HEK293 (cell line): ENCODE measurements at regions not wholly inside any gene's neighbourhood (a gene's known extent, or its start where the extent isn't known, plus 50 kb on each side); places are given as distances from the start of the nearest gene placed in this dataset.

Experiments
- CTCF ChIA-PET: fragments of 350-600 bp; formaldehyde crosslinking; extraction: SDS; loops from one replicate; lab custom pipeline; 2021; ENCODE audit warnings: antibody characterized with exemption; lab: Yijun Ruan, JAX
- POLR2A ChIA-PET: fragments of 300-600 bp; formaldehyde crosslinking; extraction: SDS; loops from one replicate; lab custom pipeline; 2020; ENCODE audit warnings: antibody characterized with exemption, inconsistent platforms; lab: Yijun Ruan, JAX
- H3K27ac ChIP-seq: fragments of 200-500 bp; sonication (Bioruptor generic); 2 replicates; pipeline ENCODE4 v1.5.1; 2014; ENCODE audit warnings: low read depth, low read length, control low read depth, inconsistent platforms; ENCODE audit errors: extremely low read depth
- H3K36me3 ChIP-seq, 2 experiments: fragments of 200-500 bp in 1 of 2; sonication (Bioruptor generic) in 1 of 2; 1 replicate in 1 of 2; 2 replicates in 1 of 2; pipeline ENCODE4 v1.5.1; 2014 to 2017; ENCODE audit warnings: inconsistent platforms in 2 of 2, low read length in 2 of 2; ENCODE audit not compliant: control insufficient read depth in 2 of 2, insufficient read depth in 1 of 2
- H3K4me1 ChIP-seq: fragments of 200-500 bp; sonication (Bioruptor generic); 2 replicates; pipeline ENCODE4 v1.5.1; 2014; ENCODE audit warnings: mild to moderate bottlenecking, low read length, inconsistent platforms; ENCODE audit not compliant: control insufficient read depth, insufficient read depth
- H3K4me3 ChIP-seq: 2 replicates; pipeline ENCODE4 v1.5.1; 2011; ENCODE audit warnings: low read depth, mild to moderate bottlenecking, control low read depth, low read length, moderate library complexity
- H3K9me3 ChIP-seq: fragments of 200-500 bp; sonication (Bioruptor generic); 2 replicates; pipeline ENCODE4 v1.5.1; 2014; ENCODE audit warnings: low read depth, low read length, inconsistent platforms; ENCODE audit not compliant: control insufficient read depth, insufficient read depth
- BCL11B ChIP-seq: fragments of 450-650 bp; formaldehyde crosslinking; IDR thresholded peaks from 2 replicates; pipeline ENCODE4 v1.5.1; 2016; ENCODE audit warnings: low read depth, missing biosample characterization, missing genetic modification characterization
- GLIS2 ChIP-seq: fragments of 450-650 bp; formaldehyde crosslinking; IDR thresholded peaks from 2 replicates; pipeline ENCODE4 v1.5.1; 2016; ENCODE audit warnings: missing biosample characterization, missing genetic modification characterization
- KLF10 ChIP-seq: fragments of 450-650 bp; IDR thresholded peaks from 2 replicates; pipeline ENCODE4 v1.5.1; 2018; ENCODE audit warnings: missing biosample characterization, mild to moderate bottlenecking, missing genetic modification characterization
- ZIC2 ChIP-seq: fragments of 450-650 bp; formaldehyde crosslinking; IDR thresholded peaks from 2 replicates; pipeline ENCODE4 v1.5.1; 2016; ENCODE audit warnings: missing biosample characterization, missing genetic modification characterization
- ZNF274 ChIP-seq, 2 experiments: fragments of 200-500 bp in 1 of 2; fragments of 450-650 bp in 1 of 2; sonication (Bioruptor generic) in 1 of 2; formaldehyde crosslinking in 1 of 2; IDR thresholded peaks; 2 replicates each; pipeline versions ENCODE4 v1.5.1 to v1.6.1; 2014 to 2016; ENCODE audit warnings: borderline replicate concordance in 1 of 2, inconsistent platforms in 1 of 2, low read length in 1 of 2, missing biosample characterization in 1 of 2, missing genetic modification characterization in 1 of 2
- ZNF37A ChIP-seq: fragments of 450-650 bp; IDR thresholded peaks from 2 replicates; pipeline ENCODE4 v1.5.1; 2018; ENCODE audit warnings: missing biosample characterization, missing genetic modification characterization
- ZNF529 ChIP-seq: fragments of 450-650 bp; formaldehyde crosslinking; IDR thresholded peaks from 2 replicates; pipeline ENCODE4 v1.5.1; 2017; ENCODE audit warnings: missing genetic modification characterization, missing biosample characterization; ENCODE audit not compliant: insufficient replicate concordance
- ZNF654 ChIP-seq: fragments of 450-650 bp; formaldehyde crosslinking; IDR thresholded peaks from 2 replicates; pipeline ENCODE4 v1.5.1; 2016; ENCODE audit warnings: low read depth, missing biosample characterization, missing genetic modification characterization
- ZNF707 ChIP-seq: fragments of 450-650 bp; formaldehyde crosslinking; IDR thresholded peaks from 2 replicates; pipeline ENCODE4 v1.5.1; 2016; ENCODE audit warnings: missing biosample characterization, missing genetic modification characterization
- TF ChIP-seq, protein P1 (sequence below): fragments of 450-650 bp; formaldehyde crosslinking; IDR thresholded peaks from 2 replicates; pipeline ENCODE4 v1.5.1; 2016; ENCODE audit warnings: missing biosample characterization, missing genetic modification characterization
- TF ChIP-seq, protein P2 (sequence below): fragments of 450-650 bp; formaldehyde crosslinking; IDR thresholded peaks from 2 replicates; pipeline ENCODE4 v1.5.1; 2017; ENCODE audit warnings: missing biosample characterization, missing genetic modification characterization
- TF ChIP-seq, protein P3 (sequence below): fragments of 450-650 bp; formaldehyde crosslinking; IDR thresholded peaks from 2 replicates; pipeline ENCODE4 v1.5.1; 2016; ENCODE audit warnings: missing biosample characterization, missing genetic modification characterization, borderline replicate concordance
- TF ChIP-seq, protein P4 (sequence below): fragments of 450-650 bp; formaldehyde crosslinking; IDR thresholded peaks from 2 replicates; pipeline ENCODE4 v1.5.1; 2016; ENCODE audit warnings: missing biosample characterization, missing genetic modification characterization
- TF ChIP-seq, protein P5 (sequence below): fragments of 450-650 bp; formaldehyde crosslinking; IDR thresholded peaks from 2 replicates; pipeline ENCODE4 v1.5.1; 2017; ENCODE audit warnings: missing biosample characterization, missing genetic modification characterization

DNA sequence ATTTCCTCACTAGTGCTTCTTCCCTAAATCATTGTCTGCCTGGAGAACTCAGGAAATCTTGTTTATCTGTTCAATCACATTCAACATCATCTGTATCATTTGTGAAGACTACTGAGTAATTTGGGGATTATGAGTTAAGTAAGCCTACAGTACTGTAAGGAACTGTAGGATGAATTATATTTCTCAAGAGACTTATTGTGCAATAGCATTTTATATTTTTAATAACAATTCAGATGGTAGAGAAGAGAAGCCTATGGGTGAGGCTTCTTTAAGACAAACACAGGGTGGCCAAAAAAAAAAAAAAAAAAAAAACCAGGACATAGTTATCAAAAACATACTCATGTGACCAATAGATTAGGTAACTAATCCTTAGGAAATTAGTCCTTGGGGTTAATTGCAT lies 282.7 kb downstream of the FAM181B start (continued):
- TF ChIP-seq ZNF707 (no peak), KLF10 (tag by site-specific recombination) (no peak), ZIC2 (no peak), BCL11B (no peak)
- TF ChIP-seq, protein P1, sequence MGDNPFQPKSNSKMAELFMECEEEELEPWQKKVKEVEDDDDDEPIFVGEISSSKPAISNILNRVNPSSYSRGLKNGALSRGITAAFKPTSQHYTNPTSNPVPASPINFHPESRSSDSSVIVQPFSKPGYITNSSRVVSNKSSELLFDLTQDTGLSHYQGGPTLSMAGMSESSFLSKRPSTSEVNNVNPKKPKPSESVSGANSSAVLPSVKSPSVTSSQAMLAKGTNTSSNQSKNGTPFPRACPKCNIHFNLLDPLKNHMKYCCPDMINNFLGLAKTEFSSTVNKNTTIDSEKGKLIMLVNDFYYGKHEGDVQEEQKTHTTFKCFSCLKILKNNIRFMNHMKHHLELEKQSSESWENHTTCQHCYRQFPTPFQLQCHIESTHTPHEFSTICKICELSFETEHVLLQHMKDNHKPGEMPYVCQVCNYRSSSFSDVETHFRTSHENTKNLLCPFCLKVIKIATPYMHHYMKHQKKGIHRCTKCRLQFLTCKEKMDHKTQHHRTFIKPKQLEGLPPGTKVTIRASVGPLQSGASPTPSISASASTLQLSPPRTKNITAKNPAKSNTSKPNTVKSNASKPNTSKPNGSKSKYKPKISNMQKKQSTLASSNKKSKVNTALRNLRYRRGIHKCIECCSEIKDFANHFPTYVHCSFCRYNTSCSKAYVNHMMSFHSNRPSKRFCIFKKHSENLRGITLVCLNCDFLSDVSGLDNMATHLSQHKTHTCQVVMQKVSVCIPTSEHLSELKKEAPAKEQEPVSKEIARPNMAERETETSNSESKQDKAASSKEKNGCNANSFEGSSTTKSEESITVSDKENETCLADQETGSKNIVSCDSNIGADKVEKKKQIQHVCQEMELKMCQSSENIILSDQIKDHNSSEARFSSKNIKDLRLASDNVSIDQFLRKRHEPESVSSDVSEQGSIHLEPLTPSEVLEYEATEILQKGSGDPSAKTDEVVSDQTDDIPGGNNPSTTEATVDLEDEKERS (tag by site-specific recombination) = no peak
- TF ChIP-seq, protein P2, sequence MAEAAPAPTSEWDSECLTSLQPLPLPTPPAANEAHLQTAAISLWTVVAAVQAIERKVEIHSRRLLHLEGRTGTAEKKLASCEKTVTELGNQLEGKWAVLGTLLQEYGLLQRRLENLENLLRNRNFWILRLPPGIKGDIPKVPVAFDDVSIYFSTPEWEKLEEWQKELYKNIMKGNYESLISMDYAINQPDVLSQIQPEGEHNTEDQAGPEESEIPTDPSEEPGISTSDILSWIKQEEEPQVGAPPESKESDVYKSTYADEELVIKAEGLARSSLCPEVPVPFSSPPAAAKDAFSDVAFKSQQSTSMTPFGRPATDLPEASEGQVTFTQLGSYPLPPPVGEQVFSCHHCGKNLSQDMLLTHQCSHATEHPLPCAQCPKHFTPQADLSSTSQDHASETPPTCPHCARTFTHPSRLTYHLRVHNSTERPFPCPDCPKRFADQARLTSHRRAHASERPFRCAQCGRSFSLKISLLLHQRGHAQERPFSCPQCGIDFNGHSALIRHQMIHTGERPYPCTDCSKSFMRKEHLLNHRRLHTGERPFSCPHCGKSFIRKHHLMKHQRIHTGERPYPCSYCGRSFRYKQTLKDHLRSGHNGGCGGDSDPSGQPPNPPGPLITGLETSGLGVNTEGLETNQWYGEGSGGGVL (tag by site-specific recombination) = no peak
- TF ChIP-seq, protein P3, sequence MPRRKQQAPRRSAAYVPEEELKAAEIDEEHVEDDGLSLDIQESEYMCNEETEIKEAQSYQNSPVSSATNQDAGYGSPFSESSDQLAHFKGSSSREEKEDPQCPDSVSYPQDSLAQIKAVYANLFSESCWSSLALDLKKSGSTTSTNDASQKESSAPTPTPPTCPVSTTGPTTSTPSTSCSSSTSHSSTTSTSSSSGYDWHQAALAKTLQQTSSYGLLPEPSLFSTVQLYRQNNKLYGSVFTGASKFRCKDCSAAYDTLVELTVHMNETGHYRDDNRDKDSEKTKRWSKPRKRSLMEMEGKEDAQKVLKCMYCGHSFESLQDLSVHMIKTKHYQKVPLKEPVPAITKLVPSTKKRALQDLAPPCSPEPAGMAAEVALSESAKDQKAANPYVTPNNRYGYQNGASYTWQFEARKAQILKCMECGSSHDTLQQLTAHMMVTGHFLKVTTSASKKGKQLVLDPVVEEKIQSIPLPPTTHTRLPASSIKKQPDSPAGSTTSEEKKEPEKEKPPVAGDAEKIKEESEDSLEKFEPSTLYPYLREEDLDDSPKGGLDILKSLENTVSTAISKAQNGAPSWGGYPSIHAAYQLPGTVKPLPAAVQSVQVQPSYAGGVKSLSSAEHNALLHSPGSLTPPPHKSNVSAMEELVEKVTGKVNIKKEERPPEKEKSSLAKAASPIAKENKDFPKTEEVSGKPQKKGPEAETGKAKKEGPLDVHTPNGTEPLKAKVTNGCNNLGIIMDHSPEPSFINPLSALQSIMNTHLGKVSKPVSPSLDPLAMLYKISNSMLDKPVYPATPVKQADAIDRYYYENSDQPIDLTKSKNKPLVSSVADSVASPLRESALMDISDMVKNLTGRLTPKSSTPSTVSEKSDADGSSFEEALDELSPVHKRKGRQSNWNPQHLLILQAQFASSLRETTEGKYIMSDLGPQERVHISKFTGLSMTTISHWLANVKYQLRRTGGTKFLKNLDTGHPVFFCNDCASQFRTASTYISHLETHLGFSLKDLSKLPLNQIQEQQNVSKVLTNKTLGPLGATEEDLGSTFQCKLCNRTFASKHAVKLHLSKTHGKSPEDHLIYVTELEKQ (tag by site-specific recombination) = no peak
- TF ChIP-seq, protein P4, sequence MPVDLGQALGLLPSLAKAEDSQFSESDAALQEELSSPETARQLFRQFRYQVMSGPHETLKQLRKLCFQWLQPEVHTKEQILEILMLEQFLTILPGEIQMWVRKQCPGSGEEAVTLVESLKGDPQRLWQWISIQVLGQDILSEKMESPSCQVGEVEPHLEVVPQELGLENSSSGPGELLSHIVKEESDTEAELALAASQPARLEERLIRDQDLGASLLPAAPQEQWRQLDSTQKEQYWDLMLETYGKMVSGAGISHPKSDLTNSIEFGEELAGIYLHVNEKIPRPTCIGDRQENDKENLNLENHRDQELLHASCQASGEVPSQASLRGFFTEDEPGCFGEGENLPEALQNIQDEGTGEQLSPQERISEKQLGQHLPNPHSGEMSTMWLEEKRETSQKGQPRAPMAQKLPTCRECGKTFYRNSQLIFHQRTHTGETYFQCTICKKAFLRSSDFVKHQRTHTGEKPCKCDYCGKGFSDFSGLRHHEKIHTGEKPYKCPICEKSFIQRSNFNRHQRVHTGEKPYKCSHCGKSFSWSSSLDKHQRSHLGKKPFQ (tag by site-specific recombination) = no peak
- TF ChIP-seq, all 188 proteins: peak for 0

DNA sequence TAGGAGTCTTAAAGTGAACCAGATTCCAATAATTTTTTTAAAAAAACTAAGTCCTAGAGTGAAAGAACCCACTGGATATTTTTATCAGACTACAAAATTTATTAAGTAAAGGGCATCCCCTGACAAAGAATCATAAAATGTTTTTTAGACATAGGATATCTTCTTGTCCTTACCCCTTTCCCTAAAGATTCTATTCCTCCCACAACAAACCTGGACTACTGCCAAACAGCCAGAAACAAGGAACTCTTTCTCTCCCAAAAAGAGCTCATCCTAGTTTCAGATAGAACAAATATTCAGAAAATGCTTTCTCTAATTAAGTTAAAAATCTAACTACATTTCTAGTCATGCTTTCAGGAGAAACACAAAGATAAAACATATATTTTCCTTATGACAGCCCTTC lies 327.1 kb downstream of the FAM181B start:
- Histone ChIP-seq H3K27ac (no peak overlapping the region), H3K4me3 (no peak overlapping the region), H3K9me3 (no peaks in the 10 kb centered on the region), H3K4me1 (no peaks in the 10 kb centered on the region), H3K36me3 (no peaks in the 10 kb centered on the region)
- ChIA-PET CTCF (no interaction called here), POLR2A (no interaction called here)
- no peak for TF ChIP-seq GLIS2 (tag by site-specific recombination)
- no peak for TF ChIP-seq ZNF37A (tag by site-specific recombination)
- TF ChIP-seq, protein P5, sequence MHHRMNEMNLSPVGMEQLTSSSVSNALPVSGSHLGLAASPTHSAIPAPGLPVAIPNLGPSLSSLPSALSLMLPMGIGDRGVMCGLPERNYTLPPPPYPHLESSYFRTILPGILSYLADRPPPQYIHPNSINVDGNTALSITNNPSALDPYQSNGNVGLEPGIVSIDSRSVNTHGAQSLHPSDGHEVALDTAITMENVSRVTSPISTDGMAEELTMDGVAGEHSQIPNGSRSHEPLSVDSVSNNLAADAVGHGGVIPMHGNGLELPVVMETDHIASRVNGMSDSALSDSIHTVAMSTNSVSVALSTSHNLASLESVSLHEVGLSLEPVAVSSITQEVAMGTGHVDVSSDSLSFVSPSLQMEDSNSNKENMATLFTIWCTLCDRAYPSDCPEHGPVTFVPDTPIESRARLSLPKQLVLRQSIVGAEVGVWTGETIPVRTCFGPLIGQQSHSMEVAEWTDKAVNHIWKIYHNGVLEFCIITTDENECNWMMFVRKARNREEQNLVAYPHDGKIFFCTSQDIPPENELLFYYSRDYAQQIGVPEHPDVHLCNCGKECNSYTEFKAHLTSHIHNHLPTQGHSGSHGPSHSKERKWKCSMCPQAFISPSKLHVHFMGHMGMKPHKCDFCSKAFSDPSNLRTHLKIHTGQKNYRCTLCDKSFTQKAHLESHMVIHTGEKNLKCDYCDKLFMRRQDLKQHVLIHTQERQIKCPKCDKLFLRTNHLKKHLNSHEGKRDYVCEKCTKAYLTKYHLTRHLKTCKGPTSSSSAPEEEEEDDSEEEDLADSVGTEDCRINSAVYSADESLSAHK (tag by site-specific recombination) = no peak
- TF ChIP-seq ZNF529 (tag by site-specific recombination) = no peak
- TF ChIP-seq ZNF274 (IDR thresholded peaks at IDR 0.05; ENCODE audit: low read length) = no peak
- TF ChIP-seq ZNF274 (tag by site-specific recombination; IDR thresholded peaks at IDR 0.05; ENCODE audit: borderline replicate concordance) = no peak
- no peak for TF ChIP-seq ZNF654 (tag by site-specific recombination)
- TF ChIP-seq, protein P2 (tag by site-specific recombination) = no peak
